ENCODE measurements at regions not wholly inside any gene's neighbourhood (a gene's known extent, or its start where the extent isn't known, plus 50 kb on each side); places are given as distances from the start of the nearest gene placed in this dataset.

DNA sequence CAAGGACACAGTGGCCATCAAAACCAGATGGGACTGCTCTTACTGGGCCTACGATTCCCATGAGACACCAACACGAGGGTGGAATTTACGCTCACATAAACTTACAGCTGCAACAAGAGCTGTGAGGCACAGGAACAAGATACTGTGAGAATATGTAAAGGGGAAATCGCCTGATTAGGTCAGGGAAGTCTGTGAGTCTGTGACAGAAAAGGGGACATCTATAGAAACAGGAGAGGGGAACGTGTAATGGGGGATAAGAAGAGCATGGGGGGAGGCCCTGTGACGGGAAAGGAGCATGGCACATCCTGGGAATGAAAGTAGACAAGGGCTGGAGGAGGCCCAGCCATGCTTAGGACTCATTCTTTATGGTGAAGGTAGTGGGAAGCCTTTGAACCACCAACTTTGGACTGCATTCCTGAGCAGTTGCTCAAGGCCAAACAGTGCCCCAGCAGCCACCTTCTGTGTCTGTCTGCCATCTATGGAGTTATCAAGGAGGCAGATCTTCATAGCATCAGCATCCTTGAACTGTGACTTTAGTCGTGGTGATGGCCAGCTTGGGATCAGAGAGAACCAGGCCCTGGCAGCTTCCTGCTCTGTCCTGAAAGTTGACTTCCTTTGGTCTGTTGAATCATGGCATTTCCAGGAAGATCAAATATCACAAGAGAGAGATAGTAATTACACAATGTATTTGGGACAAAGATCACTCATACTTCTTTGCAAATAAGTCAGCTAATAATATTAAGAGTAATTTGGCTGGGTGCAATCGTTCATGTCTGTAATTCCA is 87.9 kb upstream of the FAM169A start:
- no TSS peak for BruUV-seq (replicated peaks)
- ChIA-PET POLR2A (ENCODE audit: unreplicated experiment) (no interaction called here), CTCF (no interaction called here)
- no peak overlapping the region for H3K9ac ChIP-seq (ENCODE audit: low read length)
- H3K27me3 ChIP-seq (ENCODE audit: low read length): no peaks in the 10 kb centered on the region
- intact Hi-C loops (cut with micrococcal nuclease): no loop called here
- ATAC-seq (peak; percentile 92), DNase-seq (peak; percentile 75)
- TF ChIP-seq, protein P1, sequence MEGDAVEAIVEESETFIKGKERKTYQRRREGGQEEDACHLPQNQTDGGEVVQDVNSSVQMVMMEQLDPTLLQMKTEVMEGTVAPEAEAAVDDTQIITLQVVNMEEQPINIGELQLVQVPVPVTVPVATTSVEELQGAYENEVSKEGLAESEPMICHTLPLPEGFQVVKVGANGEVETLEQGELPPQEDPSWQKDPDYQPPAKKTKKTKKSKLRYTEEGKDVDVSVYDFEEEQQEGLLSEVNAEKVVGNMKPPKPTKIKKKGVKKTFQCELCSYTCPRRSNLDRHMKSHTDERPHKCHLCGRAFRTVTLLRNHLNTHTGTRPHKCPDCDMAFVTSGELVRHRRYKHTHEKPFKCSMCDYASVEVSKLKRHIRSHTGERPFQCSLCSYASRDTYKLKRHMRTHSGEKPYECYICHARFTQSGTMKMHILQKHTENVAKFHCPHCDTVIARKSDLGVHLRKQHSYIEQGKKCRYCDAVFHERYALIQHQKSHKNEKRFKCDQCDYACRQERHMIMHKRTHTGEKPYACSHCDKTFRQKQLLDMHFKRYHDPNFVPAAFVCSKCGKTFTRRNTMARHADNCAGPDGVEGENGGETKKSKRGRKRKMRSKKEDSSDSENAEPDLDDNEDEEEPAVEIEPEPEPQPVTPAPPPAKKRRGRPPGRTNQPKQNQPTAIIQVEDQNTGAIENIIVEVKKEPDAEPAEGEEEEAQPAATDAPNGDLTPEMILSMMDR (conservative IDR thresholded peaks at IDR 0.05; ENCODE audit: low read depth, low read length): no peak
- TF ChIP-seq EZH2 (IDR thresholded peaks at IDR 0.05; ENCODE audit: low read length, unreplicated experiment) (no peak), EZH2phosphoT487 (IDR thresholded peaks at IDR 0.05; ENCODE audit: borderline replicate concordance, low read length) (no peak)
- no peaks in the 10 kb centered on the region for H3F3A ChIP-seq (ENCODE audit: low read length, unreplicated experiment)
- H4K20me1 ChIP-seq (ENCODE audit: low read length): no peaks in the 10 kb centered on the region
- peak overlapping the region; percentile 20; the same call in 1 of the 2 replicates for H2AFZ ChIP-seq (ENCODE audit: low read length)
- H3K79me2 ChIP-seq (ENCODE audit: low read length): no peaks in the 10 kb centered on the region
- H3K4me2 ChIP-seq (ENCODE audit: low read length): peak overlapping the region; percentile 73
- H3K36me3 ChIP-seq (ENCODE audit: low read depth, low read length): no peaks in the 10 kb centered on the region
- peak overlapping the region; percentile 75 for H3K27ac ChIP-seq (ENCODE audit: low read length)
- no peaks in the 10 kb centered on the region for H3K9me3 ChIP-seq (ENCODE audit: low read length)
- H3K4me1 ChIP-seq (ENCODE audit: insufficient read depth, low read length): peaks cover 32% of the 10 kb centered on the region
- peak overlapping the region; percentile 26; the same call in 1 of the 2 replicates for H3K4me3 ChIP-seq (ENCODE audit: low read length)
- no peaks in the 10 kb centered on the region for H3K9me2 ChIP-seq (replicated peaks; ENCODE audit: low read length)

DNA sequence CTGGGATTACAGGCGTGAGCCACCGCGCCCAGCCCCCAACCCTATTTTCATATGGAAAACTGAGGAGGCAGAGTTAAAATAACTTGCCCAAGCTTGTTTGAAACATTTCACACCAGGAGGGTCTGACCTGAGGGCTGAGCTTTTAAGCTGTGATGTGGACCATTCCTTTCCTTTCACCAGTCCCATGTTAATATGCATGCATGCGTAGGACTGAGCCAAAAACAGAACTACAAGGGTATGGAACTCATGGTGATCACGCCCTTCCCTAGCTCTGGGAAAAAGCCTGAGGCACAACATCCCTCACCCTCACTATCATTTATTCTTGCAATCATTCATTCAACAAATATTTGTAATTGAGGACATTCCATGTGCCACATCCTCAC is 87.4 kb upstream of the FAM169A start:
- ChIA-PET POLR2A (ENCODE audit: unreplicated experiment) (no interaction called here), CTCF (no interaction called here)
- Histone ChIP-seq H3K27ac (ENCODE audit: low read length) (peak overlapping the region; percentile 59), H3K4me1 (ENCODE audit: insufficient read depth, low read length) (peaks cover 38% of the 10 kb centered on the region), H2AFZ (ENCODE audit: low read length) (no peak overlapping the region), H3K36me3 (ENCODE audit: low read depth, low read length) (no peaks in the 10 kb centered on the region), H3F3A (ENCODE audit: low read length, unreplicated experiment) (no peaks in the 10 kb centered on the region), H3K27me3 (ENCODE audit: low read length) (no peaks in the 10 kb centered on the region), H3K9me3 (ENCODE audit: low read length) (no peaks in the 10 kb centered on the region), H3K9ac (ENCODE audit: low read length) (no peak overlapping the region), H4K20me1 (ENCODE audit: low read length) (no peaks in the 10 kb centered on the region), H3K4me3 (ENCODE audit: low read length) (no peak overlapping the region), H3K9me2 (replicated peaks; ENCODE audit: low read length) (no peaks in the 10 kb centered on the region), H3K4me2 (ENCODE audit: low read length) (peak overlapping the region; percentile 73; the same call in 1 of the 2 replicates), H3K79me2 (ENCODE audit: low read length) (no peaks in the 10 kb centered on the region)
- no peak for ATAC-seq
- BruUV-seq (replicated peaks): no TSS peak
- TF ChIP-seq EZH2 (IDR thresholded peaks at IDR 0.05; ENCODE audit: low read length, unreplicated experiment): no peak
- TF ChIP-seq, protein P1 (conservative IDR thresholded peaks at IDR 0.05; ENCODE audit: low read depth, low read length): no peak
- no peak for TF ChIP-seq EZH2phosphoT487 (IDR thresholded peaks at IDR 0.05; ENCODE audit: borderline replicate concordance, low read length)
- DNase-seq: no peak
- intact Hi-C loops (cut with micrococcal nuclease): no loop called here

DNA sequence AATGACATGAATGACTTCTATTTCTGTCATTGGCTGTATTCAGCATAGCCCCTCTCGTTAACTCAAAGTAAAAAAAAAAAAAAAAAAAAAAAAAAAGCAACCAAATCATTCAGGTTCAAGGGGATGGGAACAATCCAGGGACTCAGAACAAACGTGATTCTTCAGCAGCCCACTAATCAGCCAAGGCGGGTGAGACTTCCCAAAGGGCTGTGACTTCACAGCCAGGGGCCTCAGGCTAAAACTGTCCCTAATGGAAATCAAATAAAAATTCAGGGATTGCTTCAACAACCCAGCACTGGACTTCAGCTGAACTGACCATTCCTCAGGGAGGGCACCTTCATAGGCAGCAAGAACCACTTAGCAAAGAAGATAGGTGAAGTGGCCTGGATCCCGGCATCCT is 86.2 kb upstream of the FAM169A start:
- no peak overlapping the region for H3K4me3 ChIP-seq (ENCODE audit: low read length)
- no peak overlapping the region for H3K9ac ChIP-seq (ENCODE audit: low read length)
- CTCF ChIA-PET: no interaction called here
- no peaks in the 10 kb centered on the region for H3K9me3 ChIP-seq (ENCODE audit: low read length)
- TF ChIP-seq EZH2 (IDR thresholded peaks at IDR 0.05; ENCODE audit: low read length, unreplicated experiment): no peak
- TF ChIP-seq, protein P1 (conservative IDR thresholded peaks at IDR 0.05; ENCODE audit: low read depth, low read length): no peak
- no peak for TF ChIP-seq EZH2phosphoT487 (IDR thresholded peaks at IDR 0.05; ENCODE audit: borderline replicate concordance, low read length)
- ATAC-seq (no peak), DNase-seq (no peak)
- H3K27me3 ChIP-seq (ENCODE audit: low read length): no peaks in the 10 kb centered on the region
- no peaks in the 10 kb centered on the region for H3K36me3 ChIP-seq (ENCODE audit: low read depth, low read length)
- H3K9me2 ChIP-seq (replicated peaks; ENCODE audit: low read length): no peaks in the 10 kb centered on the region
- no TSS peak for BruUV-seq (replicated peaks)
- H2AFZ ChIP-seq (ENCODE audit: low read length): no peak overlapping the region
- H3K4me2 ChIP-seq (ENCODE audit: low read length): no peak overlapping the region
- H3F3A ChIP-seq (ENCODE audit: low read length, unreplicated experiment): no peaks in the 10 kb centered on the region
- H3K4me1 ChIP-seq (ENCODE audit: insufficient read depth, low read length): peaks cover 46% of the 10 kb centered on the region
- H3K79me2 ChIP-seq (ENCODE audit: low read length): no peaks in the 10 kb centered on the region
- intact Hi-C loops (cut with micrococcal nuclease): no loop called here
- no peak overlapping the region for H3K27ac ChIP-seq (ENCODE audit: low read length)
- POLR2A ChIA-PET (ENCODE audit: unreplicated experiment): no interaction called here
- no peaks in the 10 kb centered on the region for H4K20me1 ChIP-seq (ENCODE audit: low read length)

All from PC-3 (cell line).